Muscle of arm (tissue), 1 donor: ENCODE measurements at regions not wholly inside any gene's neighbourhood (a gene's known extent, or its start where the extent isn't known, plus 50 kb on each side); places are given as distances from the start of the nearest gene placed in this dataset.

Experiments
- DNase-seq: peaks from one replicate; pipeline ENCODE4 v3.0.0-alpha.2; 2013

DNA sequence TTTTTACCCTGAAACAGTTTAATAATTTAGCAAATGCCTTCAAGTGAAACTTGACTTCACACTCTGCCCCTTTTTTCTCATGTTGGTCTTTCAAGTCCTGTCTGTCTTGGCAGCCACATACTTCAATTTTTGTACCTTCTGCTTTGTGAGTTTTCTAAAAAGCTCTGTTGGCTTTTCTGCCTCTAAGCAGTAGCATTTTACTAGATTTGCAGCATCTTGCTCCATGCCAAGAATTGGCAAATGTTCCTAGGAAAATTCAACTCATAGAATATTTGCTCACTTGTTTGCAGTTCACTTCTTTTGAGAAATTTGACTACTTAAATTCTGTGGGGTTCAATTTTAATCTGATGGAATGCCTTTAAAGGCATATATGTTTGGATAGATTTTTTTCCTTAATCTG, 59.2 kb downstream of the FAM47A start:
- peak; percentile 8 for DNase-seq

- no peak for DNase-seq
Observed at GRCh38 chrX:34063616-34064015, 68.5 kb downstream of the FAM47A start.

DNA sequence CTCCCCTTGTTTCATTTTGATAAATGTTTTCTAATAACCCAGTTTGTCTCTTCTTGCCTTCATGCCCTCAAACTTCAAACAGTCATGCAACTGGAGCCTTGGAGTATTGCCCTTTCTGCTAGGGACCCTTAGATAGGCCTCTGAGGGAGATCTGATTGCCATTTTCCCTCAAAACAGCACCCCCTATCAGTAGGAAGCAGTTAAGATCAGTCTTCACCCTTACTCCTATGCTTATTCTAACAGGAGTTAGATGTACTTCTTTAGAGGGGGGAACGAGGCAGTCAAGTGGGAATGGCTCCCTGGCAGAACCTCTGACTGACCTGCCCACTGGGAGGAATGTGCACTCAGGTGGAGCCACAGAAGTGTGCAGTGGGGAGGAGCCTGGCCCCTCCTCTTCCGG, 74.1 kb downstream of the FAM47A start:
- DNase-seq: no peak

- DNase-seq: no peak
Observed at GRCh38 chrX:34053931-34054330, 78.2 kb downstream of the FAM47A start.
